ENCODE measurements at regions not wholly inside any gene's neighbourhood (a gene's known extent, or its start where the extent isn't known, plus 50 kb on each side); places are given as distances from the start of the nearest gene placed in this dataset.

DNA sequence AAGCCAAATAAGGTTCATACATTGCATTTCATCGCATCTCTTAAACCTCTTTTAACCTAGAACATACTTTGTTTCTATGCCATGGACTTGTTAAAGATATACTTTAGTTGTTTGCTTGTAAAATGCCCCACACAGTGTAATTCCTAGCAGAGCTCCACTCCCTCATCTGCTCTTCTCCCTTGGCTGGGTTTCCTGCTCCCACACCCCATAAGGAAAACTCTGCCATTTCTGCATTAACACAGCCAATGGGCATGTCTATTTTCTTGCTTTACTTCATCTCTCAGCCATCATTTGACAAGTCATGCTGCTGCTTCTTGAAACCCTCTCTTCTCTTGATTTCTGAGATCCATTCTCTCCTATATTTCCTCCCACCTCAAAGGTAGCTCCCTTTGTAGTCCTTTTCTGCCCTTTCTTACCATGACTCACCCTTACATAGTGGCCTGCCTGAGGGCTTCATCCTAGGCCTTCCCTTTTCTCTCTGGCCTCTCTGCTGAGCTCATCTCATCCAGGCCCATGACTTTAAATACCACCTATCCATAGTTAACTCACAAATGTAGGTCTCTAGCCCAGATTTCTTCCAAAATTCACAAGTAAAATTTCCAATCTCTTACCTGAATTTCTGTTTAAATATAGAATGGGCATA lies 471.4 kb downstream of the ADRA2A start:
- TF ChIP-seq, protein P1, sequence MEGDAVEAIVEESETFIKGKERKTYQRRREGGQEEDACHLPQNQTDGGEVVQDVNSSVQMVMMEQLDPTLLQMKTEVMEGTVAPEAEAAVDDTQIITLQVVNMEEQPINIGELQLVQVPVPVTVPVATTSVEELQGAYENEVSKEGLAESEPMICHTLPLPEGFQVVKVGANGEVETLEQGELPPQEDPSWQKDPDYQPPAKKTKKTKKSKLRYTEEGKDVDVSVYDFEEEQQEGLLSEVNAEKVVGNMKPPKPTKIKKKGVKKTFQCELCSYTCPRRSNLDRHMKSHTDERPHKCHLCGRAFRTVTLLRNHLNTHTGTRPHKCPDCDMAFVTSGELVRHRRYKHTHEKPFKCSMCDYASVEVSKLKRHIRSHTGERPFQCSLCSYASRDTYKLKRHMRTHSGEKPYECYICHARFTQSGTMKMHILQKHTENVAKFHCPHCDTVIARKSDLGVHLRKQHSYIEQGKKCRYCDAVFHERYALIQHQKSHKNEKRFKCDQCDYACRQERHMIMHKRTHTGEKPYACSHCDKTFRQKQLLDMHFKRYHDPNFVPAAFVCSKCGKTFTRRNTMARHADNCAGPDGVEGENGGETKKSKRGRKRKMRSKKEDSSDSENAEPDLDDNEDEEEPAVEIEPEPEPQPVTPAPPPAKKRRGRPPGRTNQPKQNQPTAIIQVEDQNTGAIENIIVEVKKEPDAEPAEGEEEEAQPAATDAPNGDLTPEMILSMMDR (IDR thresholded peaks at IDR 0.05; ENCODE audit: unreplicated experiment), result no peak
- no TSS peak for BruUV-seq (replicated peaks)
- DNase-seq, result no peak
- Mint-ChIP-seq H3K27ac (ENCODE audit: unreplicated experiment) (no peak overlapping the region), H3K4me1 (ENCODE audit: low read depth, unreplicated experiment) (no peaks in the 10 kb centered on the region), H3K36me3 (ENCODE audit: insufficient read depth, unreplicated experiment) (no peaks in the 10 kb centered on the region), H3K9me3 (ENCODE audit: low read depth, unreplicated experiment) (peaks cover 3% of the 10 kb centered on the region), H3K4me3 (ENCODE audit: low read depth, unreplicated experiment) (no peak overlapping the region), H3K27me3 (ENCODE audit: unreplicated experiment) (no peaks in the 10 kb centered on the region)
- CTCF ChIA-PET, result no interaction called here
- intact Hi-C loops (cut with micrococcal nuclease; ENCODE audit: unreplicated experiment), result no loop called here

DNA sequence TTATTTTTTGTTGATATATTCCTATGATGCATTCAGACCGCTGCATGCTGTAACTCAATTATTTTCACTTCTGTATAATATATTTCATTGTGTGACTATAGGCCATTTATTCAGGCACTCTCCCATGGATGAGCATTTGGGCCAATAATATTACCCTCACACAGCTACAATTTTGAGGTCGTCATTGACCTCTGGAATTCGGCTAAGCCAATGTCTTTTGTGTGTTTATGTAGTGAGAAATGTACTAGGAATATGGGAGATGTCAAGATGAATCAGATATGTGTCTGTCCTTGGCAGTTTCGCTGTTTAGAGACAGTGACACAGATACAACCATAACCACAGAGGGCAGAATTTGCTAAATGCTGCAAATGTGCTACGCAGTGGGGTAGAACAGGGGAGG lies 474.2 kb downstream of the ADRA2A start:
- BruUV-seq (replicated peaks), result no TSS peak
- no peak overlapping the region for H3K27ac Mint-ChIP-seq (ENCODE audit: unreplicated experiment)
- TF ChIP-seq, protein P1 (IDR thresholded peaks at IDR 0.05; ENCODE audit: unreplicated experiment), result no peak
- no peak overlapping the region for H3K4me3 Mint-ChIP-seq (ENCODE audit: low read depth, unreplicated experiment)
- intact Hi-C loops (cut with micrococcal nuclease; ENCODE audit: unreplicated experiment), result no loop called here
- CTCF ChIA-PET, result no interaction called here
- peaks cover 3% of the 10 kb centered on the region for H3K9me3 Mint-ChIP-seq (ENCODE audit: low read depth, unreplicated experiment)
- no peaks in the 10 kb centered on the region for H3K27me3 Mint-ChIP-seq (ENCODE audit: unreplicated experiment)
- H3K36me3 Mint-ChIP-seq (ENCODE audit: insufficient read depth, unreplicated experiment), result no peaks in the 10 kb centered on the region
- no peaks in the 10 kb centered on the region for H3K4me1 Mint-ChIP-seq (ENCODE audit: low read depth, unreplicated experiment)
- no peak for DNase-seq

GRCh38 chr10:111556666-111557065 lies 479.8 kb downstream of the ADRA2A start:
- Mint-ChIP-seq H3K9me3 (ENCODE audit: low read depth, unreplicated experiment) (peaks cover 2% of the 10 kb centered on the region), H3K27ac (ENCODE audit: unreplicated experiment) (no peak overlapping the region), H3K4me1 (ENCODE audit: low read depth, unreplicated experiment) (no peaks in the 10 kb centered on the region), H3K36me3 (ENCODE audit: insufficient read depth, unreplicated experiment) (no peaks in the 10 kb centered on the region), H3K27me3 (ENCODE audit: unreplicated experiment) (no peaks in the 10 kb centered on the region), H3K4me3 (ENCODE audit: low read depth, unreplicated experiment) (no peak overlapping the region)
- TF ChIP-seq, protein P1 (IDR thresholded peaks at IDR 0.05; ENCODE audit: unreplicated experiment), result no peak
- intact Hi-C loops (cut with micrococcal nuclease; ENCODE audit: unreplicated experiment), result no loop called here
- CTCF ChIA-PET, result no interaction called here
- DNase-seq, result no peak
- no TSS peak for BruUV-seq (replicated peaks)

GRCh38 chr10:111558211-111558610 lies 481.4 kb downstream of the ADRA2A start:
- H3K9me3 Mint-ChIP-seq (ENCODE audit: low read depth, unreplicated experiment), result peaks cover 2% of the 10 kb centered on the region
- no peaks in the 10 kb centered on the region for H3K27me3 Mint-ChIP-seq (ENCODE audit: unreplicated experiment)
- H3K36me3 Mint-ChIP-seq (ENCODE audit: insufficient read depth, unreplicated experiment), result no peaks in the 10 kb centered on the region
- CTCF ChIA-PET, result no interaction called here
- no peak overlapping the region for H3K4me3 Mint-ChIP-seq (ENCODE audit: low read depth, unreplicated experiment)
- intact Hi-C loops (cut with micrococcal nuclease; ENCODE audit: unreplicated experiment), result no loop called here
- TF ChIP-seq, protein P1 (IDR thresholded peaks at IDR 0.05; ENCODE audit: unreplicated experiment), result no peak
- H3K4me1 Mint-ChIP-seq (ENCODE audit: low read depth, unreplicated experiment), result no peaks in the 10 kb centered on the region
- BruUV-seq (replicated peaks), result no TSS peak
- DNase-seq, result no peak
- H3K27ac Mint-ChIP-seq (ENCODE audit: unreplicated experiment), result no peak overlapping the region
